ENCODE measurements at regions not wholly inside any gene's neighbourhood (a gene's known extent, or its start where the extent isn't known, plus 50 kb on each side); places are given as distances from the start of the nearest gene placed in this dataset.

DNA sequence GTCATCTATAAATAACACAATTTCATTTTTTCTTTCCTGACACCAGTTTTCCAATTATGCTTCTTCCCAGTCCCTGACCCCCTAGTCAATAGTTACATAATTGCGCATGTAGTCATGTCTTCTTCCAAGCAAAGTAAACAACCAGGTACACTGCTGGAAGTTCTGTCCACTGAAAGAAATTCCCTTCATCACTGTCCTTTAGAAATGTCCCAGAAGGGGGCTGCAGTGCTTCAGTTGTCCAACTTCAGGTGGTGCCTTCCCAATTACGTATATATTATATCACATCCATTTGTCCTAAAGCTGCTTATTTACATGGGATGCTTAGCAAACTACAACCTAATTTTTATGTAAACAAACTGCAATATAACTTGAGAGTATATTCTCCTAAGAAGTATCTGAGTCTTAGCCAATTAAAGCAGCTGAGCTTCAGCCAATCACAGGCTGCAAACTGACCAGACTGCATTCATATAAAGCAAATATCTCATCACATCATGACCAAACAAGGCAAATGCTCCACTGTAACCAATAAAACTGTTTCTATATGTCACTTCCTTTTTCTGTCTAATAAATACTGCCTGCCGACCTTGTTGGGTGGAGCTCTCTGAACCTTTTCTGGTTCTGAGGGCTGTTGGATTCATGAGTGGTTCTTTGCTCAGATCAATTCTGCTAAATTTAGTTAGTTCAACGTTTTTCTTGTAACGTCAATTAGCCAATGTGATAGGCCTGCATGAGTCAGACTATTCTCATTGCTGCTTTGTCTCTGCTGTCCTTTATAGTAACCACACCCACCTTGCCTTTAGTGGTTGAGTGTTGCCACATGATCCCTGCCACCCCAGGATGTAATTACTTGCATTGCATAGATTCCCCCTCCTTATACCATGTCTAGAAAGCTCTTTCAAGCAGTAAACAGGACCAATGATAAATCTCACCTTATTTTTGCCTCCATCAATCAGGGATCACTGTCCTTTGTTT is 239.3 kb downstream of the ALG10B start:
- TF ChIP-seq REPIN1 (tag by site-specific recombination; IDR thresholded peaks at IDR 0.05; ENCODE audit: low read depth) (no peak), ZBTB8A (tag by site-specific recombination; IDR thresholded peaks at IDR 0.05) (no peak)
- TF ChIP-seq, protein P1, sequence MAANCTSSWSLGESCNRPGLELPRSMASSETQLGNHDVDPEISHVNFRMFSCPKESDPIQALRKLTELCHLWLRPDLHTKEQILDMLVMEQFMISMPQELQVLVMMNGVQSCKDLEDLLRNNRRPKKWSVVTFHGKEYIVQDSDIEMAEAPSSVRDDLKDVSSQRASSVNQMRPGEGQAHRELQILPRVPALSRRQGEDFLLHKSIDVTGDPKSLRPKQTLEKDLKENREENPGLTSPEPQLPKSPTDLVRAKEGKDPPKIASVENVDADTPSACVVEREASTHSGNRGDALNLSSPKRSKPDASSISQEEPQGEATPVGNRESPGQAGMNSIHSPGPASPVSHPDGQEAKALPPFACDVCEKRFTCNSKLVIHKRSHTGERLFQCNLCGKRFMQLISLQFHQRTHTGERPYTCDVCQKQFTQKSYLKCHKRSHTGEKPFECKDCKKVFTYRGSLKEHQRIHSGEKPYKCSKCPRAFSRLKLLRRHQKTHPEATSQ (tag by site-specific recombination; IDR thresholded peaks at IDR 0.05) = no peak
